Choroid plexus epithelial cell (primary cell): ENCODE measurements at regions not wholly inside any gene's neighbourhood (a gene's known extent, or its start where the extent isn't known, plus 50 kb on each side); places are given as distances from the start of the nearest gene placed in this dataset.

ENCODE experiments used
- DNase-seq: peaks from one replicate; pipeline ENCODE4 v3.0.0-alpha.2; 2010; ENCODE audit warnings: low read depth
- H3K4me3 ChIP-seq: 2 replicates; pipeline ENCODE4 v1.5.1; 2011; ENCODE audit warnings: low read depth, mild to moderate bottlenecking, control low read depth, low read length, moderate library complexity
- TF ChIP-seq, protein P1 (sequence below): conservative IDR thresholded peaks from 2 replicates; pipeline ENCODE4 v1.5.1; 2011; ENCODE audit warnings: low read depth, mild to moderate bottlenecking, control low read depth, inconsistent platforms, low read length, moderate library complexity

DNA sequence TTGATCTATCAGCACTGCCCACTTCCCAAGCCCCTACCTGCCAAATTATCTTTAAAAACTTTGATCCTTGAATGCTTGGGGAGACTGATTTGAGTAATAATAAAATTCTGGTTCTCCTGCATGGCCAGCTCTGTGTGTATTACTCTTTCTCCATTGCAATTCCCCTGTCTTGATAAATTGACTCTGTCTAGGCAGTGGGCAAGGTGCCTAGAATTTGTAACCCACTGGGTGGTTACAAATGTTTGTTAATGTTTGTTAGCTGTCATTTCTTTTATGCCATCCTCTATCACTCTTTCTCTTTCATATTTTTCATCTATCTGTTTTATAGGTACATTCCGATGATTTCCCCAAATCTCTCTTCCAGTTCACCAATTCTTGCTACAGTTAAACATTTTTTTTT, 694.1 kb downstream of the TYW1 start:
- DNase-seq, result no peak
- TF ChIP-seq, protein P1, sequence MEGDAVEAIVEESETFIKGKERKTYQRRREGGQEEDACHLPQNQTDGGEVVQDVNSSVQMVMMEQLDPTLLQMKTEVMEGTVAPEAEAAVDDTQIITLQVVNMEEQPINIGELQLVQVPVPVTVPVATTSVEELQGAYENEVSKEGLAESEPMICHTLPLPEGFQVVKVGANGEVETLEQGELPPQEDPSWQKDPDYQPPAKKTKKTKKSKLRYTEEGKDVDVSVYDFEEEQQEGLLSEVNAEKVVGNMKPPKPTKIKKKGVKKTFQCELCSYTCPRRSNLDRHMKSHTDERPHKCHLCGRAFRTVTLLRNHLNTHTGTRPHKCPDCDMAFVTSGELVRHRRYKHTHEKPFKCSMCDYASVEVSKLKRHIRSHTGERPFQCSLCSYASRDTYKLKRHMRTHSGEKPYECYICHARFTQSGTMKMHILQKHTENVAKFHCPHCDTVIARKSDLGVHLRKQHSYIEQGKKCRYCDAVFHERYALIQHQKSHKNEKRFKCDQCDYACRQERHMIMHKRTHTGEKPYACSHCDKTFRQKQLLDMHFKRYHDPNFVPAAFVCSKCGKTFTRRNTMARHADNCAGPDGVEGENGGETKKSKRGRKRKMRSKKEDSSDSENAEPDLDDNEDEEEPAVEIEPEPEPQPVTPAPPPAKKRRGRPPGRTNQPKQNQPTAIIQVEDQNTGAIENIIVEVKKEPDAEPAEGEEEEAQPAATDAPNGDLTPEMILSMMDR, result no peak
- H3K4me3 ChIP-seq, result no peak overlapping the region

DNA sequence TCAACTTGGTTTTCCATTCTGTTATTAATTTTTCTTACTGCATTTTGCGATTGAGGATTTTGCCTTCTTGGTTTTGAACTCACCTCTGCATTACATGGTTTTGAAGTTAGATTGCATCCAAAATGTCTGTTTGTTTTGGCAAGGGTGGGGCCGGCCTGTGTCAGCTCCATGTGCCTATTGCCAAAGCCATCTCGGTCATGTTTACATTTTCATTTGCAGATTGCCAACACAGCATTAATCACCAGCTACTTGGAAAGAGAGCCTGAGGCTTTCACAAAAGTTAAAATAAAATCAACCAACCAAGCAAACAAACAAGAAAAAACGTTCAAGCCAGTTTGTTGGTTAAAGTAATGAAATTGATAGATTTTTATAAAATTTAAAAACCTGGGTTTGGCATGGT, 695.8 kb downstream of the TYW1 start:
- TF ChIP-seq, protein P1, result no peak
- no peak for DNase-seq
- H3K4me3 ChIP-seq, result no peak overlapping the region

DNA sequence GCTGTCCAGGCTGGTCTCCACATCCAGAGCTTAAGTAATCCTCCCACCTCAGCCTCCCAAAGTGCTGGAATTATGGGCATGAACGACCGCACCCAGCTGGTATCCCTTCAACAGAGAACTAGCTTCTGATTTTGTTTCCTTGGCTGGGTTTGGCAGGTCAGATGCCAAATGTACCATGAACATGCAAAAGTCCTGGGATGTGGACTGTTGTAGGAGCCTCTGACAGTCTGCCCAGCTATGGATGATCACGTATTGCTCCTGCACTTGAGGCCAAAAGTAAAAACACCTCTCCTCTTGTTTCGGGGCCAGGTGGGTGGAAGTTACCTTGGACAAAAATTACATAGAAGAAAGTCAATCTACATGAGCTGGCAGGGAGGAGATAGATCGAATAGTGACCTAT, 699.5 kb downstream of the TYW1 start:
- no peak overlapping the region for H3K4me3 ChIP-seq
- TF ChIP-seq, protein P1, result no peak
- no peak for DNase-seq

DNA sequence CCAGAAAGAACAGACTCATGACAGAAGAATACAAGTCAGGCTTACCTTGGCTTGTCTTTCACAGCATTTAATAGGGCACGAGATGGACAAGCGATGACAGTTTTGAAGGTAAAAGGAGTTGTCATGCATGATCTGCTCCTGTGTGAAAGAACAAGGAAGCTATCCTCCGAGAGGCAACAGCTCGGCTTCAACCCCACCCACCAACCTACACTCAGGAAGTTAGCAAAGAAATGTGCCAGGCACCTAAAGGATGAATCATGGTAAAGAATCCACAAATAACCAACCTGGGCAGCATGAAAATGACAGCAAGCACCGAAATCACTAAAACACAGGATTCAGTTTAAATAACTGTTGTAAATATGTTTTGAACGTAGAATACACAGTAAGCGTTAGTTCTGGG, 700.2 kb downstream of the TYW1 start:
- TF ChIP-seq, protein P1, result no peak
- H3K4me3 ChIP-seq, result no peak overlapping the region
- DNase-seq, result no peak

DNA sequence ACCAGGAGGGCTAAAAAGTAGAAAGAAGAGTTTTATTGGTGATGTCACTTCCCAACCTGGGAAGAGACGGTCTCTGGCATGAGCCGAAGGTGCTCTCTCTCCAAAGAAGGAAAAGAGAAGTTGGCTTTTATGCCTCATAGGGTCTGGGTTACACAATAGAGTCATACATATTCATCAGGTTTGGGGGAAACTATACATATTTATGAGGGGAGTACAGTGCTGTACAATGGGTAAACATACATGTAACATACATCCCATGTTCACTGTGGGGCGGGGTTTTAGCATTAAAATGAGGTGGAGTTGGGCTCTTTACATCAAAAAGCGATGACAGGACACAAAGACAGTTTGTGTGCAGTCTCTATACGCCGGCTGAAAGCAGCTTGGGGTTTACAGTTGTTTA, 701.7 kb downstream of the TYW1 start:
- H3K4me3 ChIP-seq, result no peak overlapping the region
- TF ChIP-seq, protein P1, result no peak
- DNase-seq, result no peak

DNA sequence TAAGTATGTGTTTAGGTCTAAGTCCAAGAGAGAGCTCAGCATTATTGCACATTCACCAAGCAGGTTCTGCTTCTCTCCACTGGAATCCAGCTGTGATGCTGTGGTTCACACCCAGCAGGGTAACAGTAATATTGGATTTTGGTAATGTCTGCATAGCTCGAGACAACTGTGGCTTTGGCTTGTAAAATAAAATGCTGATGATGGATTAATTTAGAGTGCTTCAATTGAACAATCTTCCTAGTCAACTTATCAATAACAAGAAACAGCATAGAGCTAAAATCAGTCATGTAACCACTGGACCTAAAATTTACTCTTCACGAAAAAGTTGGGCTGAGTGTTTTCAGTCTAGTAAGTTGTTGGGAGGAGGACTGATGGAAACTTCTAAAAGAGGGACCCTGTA, 709.2 kb downstream of the TYW1 start:
- TF ChIP-seq, protein P1, result no peak
- DNase-seq, result no peak
- no peak overlapping the region for H3K4me3 ChIP-seq

DNA sequence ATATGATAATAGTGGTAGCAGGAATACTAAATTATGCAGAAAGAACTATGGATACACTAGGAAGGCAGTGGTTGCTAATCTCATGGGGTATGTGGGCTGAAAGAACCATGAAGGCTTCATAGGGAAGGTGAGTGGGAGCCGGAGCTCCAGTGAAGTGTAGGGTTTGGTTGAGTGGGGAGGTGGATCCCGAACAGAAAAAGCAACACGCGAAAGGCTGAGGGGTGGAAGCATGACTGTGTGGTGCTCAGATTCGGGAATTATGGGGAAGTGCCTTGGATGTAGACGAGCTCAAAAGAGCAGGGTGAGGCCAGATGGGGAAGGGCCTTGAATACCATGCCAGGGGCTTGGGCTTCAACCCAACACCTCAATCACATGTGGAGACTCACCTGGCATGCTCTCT, 715.1 kb downstream of the TYW1 start:
- no peak for DNase-seq
- TF ChIP-seq, protein P1, result no peak
- no peak overlapping the region for H3K4me3 ChIP-seq
